NB4 (cell line): ENCODE measurements at regions not wholly inside any gene's neighbourhood (a gene's known extent, or its start where the extent isn't known, plus 50 kb on each side); places are given as distances from the start of the nearest gene placed in this dataset.

Experiments
- POLR2A ChIP-seq: IDR thresholded peaks from 2 replicates; pipeline ENCODE4 v1.6.1; 2011; ENCODE audit warnings: mild to moderate bottlenecking; ENCODE audit not compliant: insufficient read length; ENCODE audit errors: extremely low read depth
- TF ChIP-seq, protein P1 (sequence below): IDR thresholded peaks from one replicate; pipeline ENCODE4 v1.5.1; 2012; ENCODE audit warnings: low read depth, low read length

- TF ChIP-seq, protein P1, sequence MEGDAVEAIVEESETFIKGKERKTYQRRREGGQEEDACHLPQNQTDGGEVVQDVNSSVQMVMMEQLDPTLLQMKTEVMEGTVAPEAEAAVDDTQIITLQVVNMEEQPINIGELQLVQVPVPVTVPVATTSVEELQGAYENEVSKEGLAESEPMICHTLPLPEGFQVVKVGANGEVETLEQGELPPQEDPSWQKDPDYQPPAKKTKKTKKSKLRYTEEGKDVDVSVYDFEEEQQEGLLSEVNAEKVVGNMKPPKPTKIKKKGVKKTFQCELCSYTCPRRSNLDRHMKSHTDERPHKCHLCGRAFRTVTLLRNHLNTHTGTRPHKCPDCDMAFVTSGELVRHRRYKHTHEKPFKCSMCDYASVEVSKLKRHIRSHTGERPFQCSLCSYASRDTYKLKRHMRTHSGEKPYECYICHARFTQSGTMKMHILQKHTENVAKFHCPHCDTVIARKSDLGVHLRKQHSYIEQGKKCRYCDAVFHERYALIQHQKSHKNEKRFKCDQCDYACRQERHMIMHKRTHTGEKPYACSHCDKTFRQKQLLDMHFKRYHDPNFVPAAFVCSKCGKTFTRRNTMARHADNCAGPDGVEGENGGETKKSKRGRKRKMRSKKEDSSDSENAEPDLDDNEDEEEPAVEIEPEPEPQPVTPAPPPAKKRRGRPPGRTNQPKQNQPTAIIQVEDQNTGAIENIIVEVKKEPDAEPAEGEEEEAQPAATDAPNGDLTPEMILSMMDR = no peak
- TF ChIP-seq POLR2A = no peak
These were observed 162.3 kb upstream of the ARHGAP20 start for GRCh38 chr11:110874437-110875030.
